ENCODE measurements at regions not wholly inside any gene's neighbourhood (a gene's known extent, or its start where the extent isn't known, plus 50 kb on each side); places are given as distances from the start of the nearest gene placed in this dataset.

DNA sequence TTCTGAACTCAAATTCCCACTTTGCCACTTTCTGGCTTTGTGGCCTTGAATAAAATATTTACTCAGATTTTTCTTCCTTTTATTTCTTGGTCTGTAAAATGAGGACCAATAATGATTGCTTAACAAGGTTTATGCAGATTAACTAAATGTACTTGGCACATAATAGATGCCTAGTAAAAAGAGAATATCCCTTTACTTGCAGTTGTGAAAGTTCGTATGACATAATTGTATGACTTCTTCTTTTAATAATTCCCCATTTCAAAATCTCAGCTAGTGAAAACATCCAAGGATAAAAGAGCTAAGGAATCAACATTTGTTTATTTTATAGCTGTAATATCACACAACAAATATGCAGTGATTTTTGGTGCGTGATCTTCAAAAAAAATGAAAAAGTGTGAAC, 215.6 kb upstream of the ATP2B1 start:
- TF ChIP-seq, protein P1, sequence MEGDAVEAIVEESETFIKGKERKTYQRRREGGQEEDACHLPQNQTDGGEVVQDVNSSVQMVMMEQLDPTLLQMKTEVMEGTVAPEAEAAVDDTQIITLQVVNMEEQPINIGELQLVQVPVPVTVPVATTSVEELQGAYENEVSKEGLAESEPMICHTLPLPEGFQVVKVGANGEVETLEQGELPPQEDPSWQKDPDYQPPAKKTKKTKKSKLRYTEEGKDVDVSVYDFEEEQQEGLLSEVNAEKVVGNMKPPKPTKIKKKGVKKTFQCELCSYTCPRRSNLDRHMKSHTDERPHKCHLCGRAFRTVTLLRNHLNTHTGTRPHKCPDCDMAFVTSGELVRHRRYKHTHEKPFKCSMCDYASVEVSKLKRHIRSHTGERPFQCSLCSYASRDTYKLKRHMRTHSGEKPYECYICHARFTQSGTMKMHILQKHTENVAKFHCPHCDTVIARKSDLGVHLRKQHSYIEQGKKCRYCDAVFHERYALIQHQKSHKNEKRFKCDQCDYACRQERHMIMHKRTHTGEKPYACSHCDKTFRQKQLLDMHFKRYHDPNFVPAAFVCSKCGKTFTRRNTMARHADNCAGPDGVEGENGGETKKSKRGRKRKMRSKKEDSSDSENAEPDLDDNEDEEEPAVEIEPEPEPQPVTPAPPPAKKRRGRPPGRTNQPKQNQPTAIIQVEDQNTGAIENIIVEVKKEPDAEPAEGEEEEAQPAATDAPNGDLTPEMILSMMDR (IDR thresholded peaks at IDR 0.05; ENCODE audit: insufficient read depth, low read length) = no peak
- DNase-seq (ENCODE audit: low read depth) = no peak
- no peak overlapping the region for H3K4me3 ChIP-seq (ENCODE audit: low read depth, low read length)

DNA sequence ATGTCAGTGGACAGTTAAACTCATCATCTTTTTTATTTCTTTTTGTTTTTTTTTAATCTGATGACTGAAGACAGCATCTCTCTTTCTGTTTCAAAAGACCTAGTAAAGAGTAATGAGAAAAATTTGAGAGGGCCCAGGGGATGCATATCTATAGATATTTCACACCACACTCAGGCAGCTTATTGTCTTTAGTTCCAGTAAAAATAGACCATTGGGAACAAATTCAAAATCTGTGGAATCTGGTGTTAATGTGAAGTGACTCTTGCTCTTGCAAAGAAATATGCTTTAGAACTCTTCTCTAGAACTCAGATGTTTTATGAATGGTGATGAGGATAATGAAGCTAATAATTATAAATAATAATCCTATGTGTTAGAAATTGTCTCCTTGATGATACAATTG, 214.5 kb upstream of the ATP2B1 start:
- TF ChIP-seq, protein P1 (IDR thresholded peaks at IDR 0.05; ENCODE audit: insufficient read depth, low read length) = no peak
- peak; percentile 26 for DNase-seq (ENCODE audit: low read depth)
- no peak overlapping the region for H3K4me3 ChIP-seq (ENCODE audit: low read depth, low read length)

DNA sequence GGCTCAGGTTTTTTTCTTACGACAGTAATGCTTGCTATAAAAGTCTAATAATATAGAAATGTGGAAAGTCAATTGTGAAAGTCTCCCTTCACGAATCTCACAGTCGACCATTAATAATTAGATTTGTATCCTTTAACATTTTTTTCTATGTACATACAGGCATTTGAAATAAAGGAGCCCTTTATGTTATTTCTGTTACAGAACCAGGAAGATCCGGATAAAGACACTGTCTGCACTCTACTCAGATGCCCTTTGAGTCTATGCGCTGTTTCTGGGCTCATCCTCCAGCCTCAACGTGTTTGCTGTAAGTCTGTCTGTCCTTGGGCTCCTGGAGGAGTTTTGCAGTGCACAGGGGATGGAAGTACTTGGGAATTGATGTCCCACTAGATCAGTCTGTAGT, 212.2 kb upstream of the ATP2B1 start:
- no peak overlapping the region for H3K4me3 ChIP-seq (ENCODE audit: low read depth, low read length)
- DNase-seq (ENCODE audit: low read depth) = no peak
- TF ChIP-seq, protein P1 (IDR thresholded peaks at IDR 0.05; ENCODE audit: insufficient read depth, low read length) = no peak

DNA sequence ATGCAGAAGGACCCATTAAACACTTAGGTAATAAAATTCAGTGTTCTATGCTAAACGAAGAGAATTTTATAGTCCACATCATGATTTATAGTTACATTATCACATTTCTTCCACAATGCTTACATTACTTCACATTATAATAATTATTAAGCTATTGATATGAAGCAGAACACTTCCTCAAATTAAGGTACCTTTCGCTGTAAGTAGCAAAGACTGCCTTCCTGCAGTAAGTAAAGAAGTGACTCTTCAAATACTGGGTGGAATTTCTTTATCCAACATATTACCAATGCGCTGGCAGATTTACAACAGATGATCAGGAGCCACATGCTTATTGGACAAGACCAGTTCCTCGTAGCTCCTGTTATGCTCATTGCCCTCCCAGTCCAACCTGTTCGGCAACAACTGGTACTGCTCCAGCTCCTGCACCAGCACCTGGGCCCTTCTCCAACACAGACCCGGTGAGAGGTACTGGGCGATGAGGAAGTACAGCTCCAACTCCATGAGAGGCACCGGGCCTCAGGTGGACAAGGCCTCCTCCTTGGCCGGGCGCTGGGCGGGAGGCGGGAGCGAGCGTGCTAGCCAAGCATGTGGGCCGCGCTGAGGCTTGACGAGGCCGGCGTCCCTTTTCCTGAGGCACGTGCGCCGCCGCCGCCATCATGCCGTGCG, 210.7 kb upstream of the ATP2B1 start:
- no peak overlapping the region for H3K4me3 ChIP-seq (ENCODE audit: low read depth, low read length)
- no peak for DNase-seq (ENCODE audit: low read depth)
- TF ChIP-seq, protein P1 (IDR thresholded peaks at IDR 0.05; ENCODE audit: insufficient read depth, low read length) = no peak

DNA sequence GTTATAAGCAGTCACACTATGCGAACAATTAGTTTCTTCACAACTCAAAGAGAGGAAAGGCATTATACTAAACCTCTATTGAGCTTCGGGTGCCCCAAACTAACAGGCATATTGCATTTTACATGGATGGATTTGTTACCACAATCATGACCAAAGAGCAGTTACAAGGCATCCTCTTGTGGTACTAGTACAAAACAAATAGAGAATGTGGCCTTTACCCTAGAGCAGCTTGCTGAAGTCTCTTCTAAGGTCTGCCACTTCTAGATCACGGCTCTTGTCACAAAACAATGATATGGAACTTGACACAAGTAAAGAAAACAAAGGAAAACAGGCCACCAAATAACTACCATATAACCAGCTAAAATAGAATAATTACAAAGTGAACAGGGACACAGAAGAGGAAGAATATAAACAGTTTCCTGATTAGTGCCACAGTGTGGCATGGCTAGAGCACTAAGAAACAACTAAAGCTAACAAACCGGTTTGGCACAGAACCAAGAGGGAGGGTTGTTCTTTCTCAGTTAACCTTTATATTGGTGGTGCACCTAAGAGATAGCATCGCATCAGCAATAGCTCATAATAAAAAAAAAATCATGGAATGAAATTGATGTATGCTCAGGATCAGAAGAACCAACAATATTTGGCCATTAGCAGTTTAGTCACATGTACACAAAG, 209.7 kb upstream of the ATP2B1 start:
- no peak overlapping the region for H3K4me3 ChIP-seq (ENCODE audit: low read depth, low read length)
- DNase-seq (ENCODE audit: low read depth) = no peak
- TF ChIP-seq, protein P1 (IDR thresholded peaks at IDR 0.05; ENCODE audit: insufficient read depth, low read length) = no peak

DNA sequence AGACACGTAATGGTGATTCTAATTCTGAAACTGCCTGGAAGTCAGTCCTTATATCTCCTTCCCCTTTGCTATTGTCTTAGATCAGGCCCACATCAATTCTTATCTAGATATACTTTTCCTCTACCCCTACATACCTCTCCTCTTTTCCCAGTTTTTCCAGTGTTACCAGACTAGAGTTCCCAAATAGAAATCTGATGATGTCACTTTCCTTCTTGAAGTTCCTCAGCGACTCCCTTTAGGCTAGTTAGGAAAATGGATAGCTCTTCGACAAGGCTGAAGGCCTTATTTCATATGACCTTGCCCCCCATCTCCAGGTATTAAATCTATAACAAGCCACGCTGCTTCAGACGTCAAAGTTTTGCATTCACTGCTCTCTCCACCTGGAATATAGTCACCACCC, 201.1 kb upstream of the ATP2B1 start:
- TF ChIP-seq, protein P1 (IDR thresholded peaks at IDR 0.05; ENCODE audit: insufficient read depth, low read length) = no peak
- H3K4me3 ChIP-seq (ENCODE audit: low read depth, low read length) = no peak overlapping the region
- DNase-seq (ENCODE audit: low read depth) = no peak
